Thymus (tissue), 11 donors: ENCODE measurements at regions not wholly inside any gene's neighbourhood (a gene's known extent, or its start where the extent isn't known, plus 50 kb on each side); places are given as distances from the start of the nearest gene placed in this dataset.

Experiments
- DNase-seq, 9 donors: peaks; one replicate each; pipeline ENCODE4 v3.0.0-alpha.2; 2013; ENCODE audit warnings: low spot score in 9 of 9, low read depth in 6 of 9, missing footprints in 1 of 9
- H3K27ac ChIP-seq, 2 donors: one replicate each; pipeline ENCODE4 v1.5.1; 2013; ENCODE audit warnings: control low read depth in 1 of 2, low read depth in 1 of 2, low read length in 1 of 2, mild to moderate bottlenecking in 1 of 2, moderate library complexity in 1 of 2
- H3K27me3 ChIP-seq, 2 donors: one replicate each; pipeline ENCODE4 v1.5.1; 2013; ENCODE audit warnings: low read length in 1 of 2; ENCODE audit not compliant: control insufficient read depth in 2 of 2, insufficient read depth in 1 of 2
- H3K36me3 ChIP-seq, 2 donors: one replicate each; pipeline ENCODE4 v1.5.1; 2013; ENCODE audit warnings: low read length in 1 of 2, mild to moderate bottlenecking in 1 of 2, moderate library complexity in 1 of 2; ENCODE audit not compliant: control insufficient read depth in 2 of 2, insufficient read depth in 2 of 2
- H3K4me1 ChIP-seq, 2 donors: one replicate each; pipeline ENCODE4 v1.5.1; 2013; ENCODE audit warnings: low read length in 2 of 2; ENCODE audit not compliant: control insufficient read depth in 2 of 2, insufficient read depth in 2 of 2
- H3K4me3 ChIP-seq, 2 donors: one replicate each; pipeline ENCODE4 v1.5.1; 2013; ENCODE audit warnings: low read length in 2 of 2, control low read depth in 1 of 2, mild to moderate bottlenecking in 1 of 2
- H3K9me3 ChIP-seq, 2 donors: one replicate each; pipeline ENCODE4 v1.5.1; 2013; ENCODE audit warnings: low read length in 1 of 2, mild to moderate bottlenecking in 1 of 2; ENCODE audit not compliant: control insufficient read depth in 2 of 2, insufficient read depth in 1 of 2
- WGBS: extraction: QIAGEN DNeasy Blood & Tissue Kit; methylation state at CpG from one replicate; pipeline ENCODE4 v1.1.7; 2013; 5-methylcytosine and 5-hydroxymethylcytosine counted together
- donor health status: healthy.

DNA sequence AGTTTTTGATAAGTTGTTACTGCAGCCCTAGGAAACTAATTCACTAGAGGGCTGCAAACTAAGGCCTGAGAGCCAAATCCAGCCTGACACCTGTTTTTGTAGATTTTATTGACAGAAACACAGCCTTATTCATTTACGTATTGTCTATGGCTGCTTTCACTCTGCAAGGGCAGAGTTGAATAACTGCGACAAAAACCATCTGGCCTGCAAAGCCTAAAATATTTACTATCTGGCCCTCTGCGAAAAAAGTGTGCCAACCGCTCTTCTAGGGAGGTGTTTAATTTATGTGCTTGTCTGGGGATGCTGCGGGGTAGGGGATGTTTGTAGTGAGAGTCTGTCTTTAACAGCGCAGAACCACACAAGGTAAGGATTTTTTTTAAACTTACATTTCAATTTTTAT is 165.0 kb upstream of the RBFOX1 start:
- Histone ChIP-seq H3K27ac (no peak overlapping the region), H3K36me3 (no peaks in the 10 kb centered on the region), H3K27me3 (no peaks in the 10 kb centered on the region), H3K4me3 (no peak overlapping the region), H3K4me1 (no peaks in the 10 kb centered on the region), H3K9me3 (no peaks in the 10 kb centered on the region)
- no peak for DNase-seq
- 87% methylated on average over 6 of the region's 6 CpGs for WGBS

DNA sequence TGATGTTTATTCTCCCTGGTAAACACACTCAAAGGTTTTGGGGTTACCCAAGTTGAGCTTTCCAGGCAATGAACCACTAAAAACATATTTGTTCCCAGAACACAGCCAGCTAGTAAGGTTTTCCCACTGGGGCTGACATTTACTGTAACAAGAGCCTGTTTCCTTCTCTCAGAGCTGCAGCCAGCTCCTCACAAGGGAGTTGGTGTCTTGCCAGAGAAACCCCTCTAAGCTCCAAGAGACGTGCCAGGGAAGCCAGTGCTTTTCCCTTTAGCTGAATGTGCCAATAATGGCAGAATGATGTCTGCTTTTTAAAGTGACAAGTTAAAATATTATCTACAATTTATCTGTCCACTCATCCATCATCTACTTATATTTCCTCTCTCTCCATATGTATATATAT is 170.8 kb upstream of the RBFOX1 start:
- WGBS: 67% methylated on average over 1 of the region's 1 CpG

DNA sequence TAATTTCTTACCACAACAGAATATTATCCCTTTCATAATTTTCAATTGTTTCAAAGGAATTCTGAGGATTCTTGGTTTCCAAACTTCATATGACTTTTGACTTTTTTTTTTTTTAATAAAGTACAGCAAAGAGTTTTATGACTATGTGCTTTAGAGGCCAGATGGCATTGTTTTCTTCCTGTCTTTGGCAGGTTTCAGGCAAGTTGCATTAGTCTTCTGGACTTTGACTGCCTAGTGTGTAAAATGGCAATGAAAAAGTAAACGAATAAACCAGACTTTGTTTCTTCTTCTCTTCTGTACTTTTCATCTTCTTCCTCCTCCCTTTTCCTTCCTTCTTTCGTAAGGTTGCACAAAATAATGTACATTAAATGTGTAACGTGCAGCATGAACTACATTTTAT is 172.6 kb upstream of the RBFOX1 start:
- Histone ChIP-seq H3K27ac (no peak overlapping the region), H3K4me3 (no peak overlapping the region), H3K9me3 (no peaks in the 10 kb centered on the region), H3K27me3 (no peaks in the 10 kb centered on the region), H3K36me3 (no peaks in the 10 kb centered on the region), H3K4me1 (no peaks in the 10 kb centered on the region)
- WGBS: 68% methylated on average over 3 of the region's 3 CpGs
- no peak for DNase-seq

More for the DNA sequence above, 170.8 kb upstream of the RBFOX1 start:
- Histone ChIP-seq H3K27me3 (no peaks in the 10 kb centered on the region), H3K36me3 (no peaks in the 10 kb centered on the region), H3K9me3 (no peaks in the 10 kb centered on the region), H3K27ac (no peak overlapping the region), H3K4me3 (no peak overlapping the region), H3K4me1 (no peaks in the 10 kb centered on the region)
- DNase-seq: no peak

DNA sequence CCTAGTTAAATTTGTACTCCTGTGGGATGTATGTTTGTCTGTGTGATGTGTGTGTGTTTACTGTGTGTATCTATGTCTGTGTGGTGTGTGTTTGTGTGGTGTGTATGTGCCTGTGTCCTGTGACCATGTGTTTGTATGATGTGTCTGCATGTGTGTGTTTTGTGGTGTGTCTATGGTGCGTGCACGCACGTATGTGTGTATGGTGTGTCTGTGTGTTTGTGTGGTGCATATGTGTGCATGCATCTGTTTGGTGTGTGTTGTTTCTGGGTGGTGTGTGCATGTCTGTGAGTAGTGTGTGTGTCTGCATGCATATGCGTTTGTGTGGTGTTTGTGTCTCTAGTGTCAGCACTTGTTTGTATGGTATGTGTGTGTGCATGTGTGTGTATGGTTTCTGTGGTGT is 174.2 kb upstream of the RBFOX1 start:
- Histone ChIP-seq H3K4me1 (no peaks in the 10 kb centered on the region), H3K9me3 (no peaks in the 10 kb centered on the region), H3K36me3 (no peaks in the 10 kb centered on the region), H3K27me3 (no peaks in the 10 kb centered on the region), H3K27ac (no peak overlapping the region), H3K4me3 (no peak overlapping the region)
- no peak for DNase-seq
- WGBS: 97% methylated on average over 4 of the region's 4 CpGs

DNA sequence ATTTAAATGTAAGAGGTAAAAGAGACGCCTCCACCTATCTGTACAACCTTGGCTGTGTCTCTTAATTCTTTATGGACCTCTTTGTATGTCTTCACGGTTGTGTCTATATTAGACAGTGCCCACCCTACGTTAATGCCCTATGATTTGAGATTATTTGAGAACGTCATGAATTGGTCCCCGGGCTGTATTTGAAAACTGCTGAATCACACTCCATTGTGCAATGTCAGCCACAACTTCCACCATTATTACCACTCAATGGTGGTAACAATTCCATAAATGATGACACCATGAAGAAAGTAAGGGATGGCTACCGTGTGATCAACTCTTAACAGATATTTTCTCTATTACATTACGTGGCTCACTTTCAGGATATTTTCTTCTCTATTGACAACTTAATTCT is 182.4 kb upstream of the RBFOX1 start:
- no peak for DNase-seq
- no peak overlapping the region for H3K27ac ChIP-seq
- no peak overlapping the region for H3K4me3 ChIP-seq
- H3K4me1 ChIP-seq: no peaks in the 10 kb centered on the region
- no peaks in the 10 kb centered on the region for H3K27me3 ChIP-seq
- H3K36me3 ChIP-seq: no peaks in the 10 kb centered on the region
- H3K9me3 ChIP-seq: no peaks in the 10 kb centered on the region
- WGBS: 82% methylated on average over 7 of the region's 7 CpGs

GRCh38 chr16:7148606-7149005 is 184.0 kb upstream of the RBFOX1 start:
- Histone ChIP-seq H3K9me3 (no peaks in the 10 kb centered on the region), H3K4me1 (no peaks in the 10 kb centered on the region), H3K27me3 (no peaks in the 10 kb centered on the region), H3K36me3 (no peaks in the 10 kb centered on the region), H3K27ac (no peak overlapping the region), H3K4me3 (no peak overlapping the region)
- 84% methylated on average over 6 of the region's 6 CpGs for WGBS
- DNase-seq: no peak

DNA sequence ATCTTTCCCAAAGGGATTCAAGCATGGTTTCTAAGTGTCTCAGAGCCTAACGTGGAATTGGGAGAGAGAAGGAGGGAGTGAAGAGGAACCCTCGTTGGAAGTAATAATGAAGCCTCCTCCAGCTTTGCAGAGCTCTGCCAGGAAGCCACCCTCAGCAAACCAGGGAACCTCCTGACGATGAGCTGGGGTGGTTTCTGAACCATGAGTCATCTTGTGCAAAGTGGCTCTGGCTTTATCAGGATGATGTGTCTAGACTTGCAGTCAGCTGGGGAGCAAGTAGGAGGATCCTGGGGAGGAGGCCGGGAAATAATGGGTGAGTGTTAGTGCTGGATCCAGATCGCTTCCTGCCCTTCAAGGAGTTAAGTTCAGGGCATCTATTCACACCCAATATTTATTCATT is 191.7 kb upstream of the RBFOX1 start:
- no peaks in the 10 kb centered on the region for H3K27me3 ChIP-seq
- no peak overlapping the region for H3K27ac ChIP-seq
- no peak for DNase-seq
- no peaks in the 10 kb centered on the region for H3K9me3 ChIP-seq
- H3K4me3 ChIP-seq: no peak overlapping the region
- WGBS: 79% methylated on average over 5 of the region's 5 CpGs
- H3K4me1 ChIP-seq: no peaks in the 10 kb centered on the region
- H3K36me3 ChIP-seq: no peaks in the 10 kb centered on the region

GRCh38 chr16:7137560-7138330 is 194.9 kb upstream of the RBFOX1 start:
- 79% methylated on average over 8 of the region's 8 CpGs for WGBS
- no peaks in the 10 kb centered on the region for H3K27me3 ChIP-seq
- H3K4me1 ChIP-seq: no peaks in the 10 kb centered on the region
- no peak for DNase-seq
- H3K36me3 ChIP-seq: no peaks in the 10 kb centered on the region
- H3K27ac ChIP-seq: no peak overlapping the region
- H3K9me3 ChIP-seq: no peaks in the 10 kb centered on the region
- H3K4me3 ChIP-seq: no peak overlapping the region

GRCh38 chr16:7132465-7132864 is 200.2 kb upstream of the RBFOX1 start:
- 95% methylated on average over 2 of the region's 2 CpGs for WGBS
- Histone ChIP-seq H3K4me1 (no peaks in the 10 kb centered on the region), H3K36me3 (no peaks in the 10 kb centered on the region), H3K9me3 (no peaks in the 10 kb centered on the region), H3K4me3 (no peak overlapping the region), H3K27ac (no peak overlapping the region), H3K27me3 (no peaks in the 10 kb centered on the region)
- no peak for DNase-seq
